Pancreas (tissue), 10 donors: ENCODE measurements at regions not wholly inside any gene's neighbourhood (a gene's known extent, or its start where the extent isn't known, plus 50 kb on each side); places are given as distances from the start of the nearest gene placed in this dataset.

Experiments used
- ATAC-seq, 4 donors: fragments of 200-7000 bp; cut with Tn5 transposase; one replicate each; pipeline versions ENCODE4 v1.8.0 to v1.9.1; 2020; ENCODE audit warnings: mild to moderate bottlenecking in 4 of 4, moderate library complexity in 4 of 4
- DNase-seq, 6 donors: peaks; one replicate each; pipeline ENCODE4 v3.0.0-alpha.2; 2020
- FAIRE-seq: peaks from 2 replicates; lab custom pipeline; 2012; peaks lifted over from hg19 to GRCh38; lab: Jason Lieb, UNC
- H3K27ac ChIP-seq, 4 donors: fragments of 200-600 bp; sonication (generic); 1 replicate in 3 of 4; 2 replicates in 1 of 4; pipeline versions ENCODE4 v1.5.0 to v1.8.0; 2020
- H3K27me3 ChIP-seq, 4 donors: fragments of 200-600 bp; one replicate each; pipeline ENCODE4 v1.8.0; 2021
- H3K36me3 ChIP-seq, 3 donors: fragments of 200-600 bp; sonication (generic) in 1 of 3; one replicate each; pipeline versions ENCODE4 v1.5.0 to v1.8.0; 2020 to 2021
- H3K4me1 ChIP-seq, 3 donors: fragments of 200-600 bp; one replicate each; pipeline ENCODE4 v1.8.0; 2021
- H3K4me3 ChIP-seq, 4 donors: fragments of 200-600 bp; sonication (generic) in 2 of 4; one replicate each; pipeline versions ENCODE4 v1.5.0 to v1.8.0; 2020 to 2021
- H3K9me3 ChIP-seq, 4 donors: fragments of 200-600 bp; one replicate each; pipeline ENCODE4 v1.8.0; 2021
- CTCF ChIP-seq, 4 donors: fragments of 200-600 bp; sonication (generic) in 3 of 4; IDR thresholded peaks; one replicate each; pipeline versions ENCODE4 v1.5.0 to v1.8.0; 2021; ENCODE audit warnings: antibody characterized with exemption in 4 of 4
- WGBS, 2 donors: extraction: QIAGEN DNeasy Blood & Tissue Kit; methylation state at CpG; one replicate each; pipeline ENCODE4 v1.1.7; 2013; 5-methylcytosine and 5-hydroxymethylcytosine counted together
- intact Hi-C, 3 donors: fragments of 100-400 bp; cut with DNase I; formaldehyde crosslinking; loops; one replicate each; pipeline versions ENCODE4 v1.11.1 to v1.14.2; 2022
- donor health status: healthy with polysubstance abuse.
- donor health status: DM: no; HTN: no; CAD: no; lungs with moderate emphysema.
- donor health status: DM: no; HTN: no; CAD: no.
- donor health status: control.
- donor health status: control.
- donor health status: Bipolar disorder and iron deficiency.
- donor health status: DM: yes; HTN: yes; CAD: no.
- donor health status: DM: no; HTN: no; CAD: no.
- donor health status: DM: no; HTN: no; CAD: no.
- donor health status: DM: yes; HTN: yes; CAD: no.

- intact Hi-C loops = no loop called here
- DNase-seq (peak in 3 of 6 donors; percentile 21 to 55 (median 48)), FAIRE-seq (no peak), ATAC-seq (no peak)
- Histone ChIP-seq H3K4me1 (no peaks in the 10 kb centered on the region), H3K27ac (no peak overlapping the region), H3K4me3 (no peak overlapping the region), H3K9me3 (no peaks in the 10 kb centered on the region), H3K27me3 (no peaks in the 10 kb centered on the region), H3K36me3 (no peaks in the 10 kb centered on the region)
- WGBS, 2 donors = 65 to 68% methylated on average over 30 to 31 of the region's 31 CpGs
- no peak for TF ChIP-seq CTCF (IDR thresholded peaks at IDR 0.05)
Measured at GRCh38 chr9:135253305-135254004, 166.0 kb downstream of the OLFM1 start.

- FAIRE-seq (no peak), DNase-seq (peak in 3 of 6 donors; percentile 12 to 50 (median 50)), ATAC-seq (no peak)
- no peaks in the 10 kb centered on the region for H3K27me3 ChIP-seq
- WGBS, 2 donors = 87 to 91% methylated on average over 25 of the region's 25 CpGs
- H3K4me1 ChIP-seq = no peaks in the 10 kb centered on the region
- H3K9me3 ChIP-seq = no peaks in the 10 kb centered on the region
- no peak overlapping the region for H3K27ac ChIP-seq
- no peak for TF ChIP-seq CTCF (IDR thresholded peaks at IDR 0.05)
- no peak overlapping the region for H3K4me3 ChIP-seq
- intact Hi-C loops = no loop called here
- no peaks in the 10 kb centered on the region for H3K36me3 ChIP-seq
Measured at GRCh38 chr9:135254176-135255032, 166.9 kb downstream of the OLFM1 start.

- no peaks in the 10 kb centered on the region for H3K36me3 ChIP-seq
- FAIRE-seq = no peak
- no peak for TF ChIP-seq CTCF (IDR thresholded peaks at IDR 0.05)
- H3K9me3 ChIP-seq = no peaks in the 10 kb centered on the region
- DNase-seq = peak in 3 of 6 donors; percentile 18 to 54 (median 47)
- H3K27ac ChIP-seq = no peak overlapping the region
- H3K27me3 ChIP-seq = no peaks in the 10 kb centered on the region
- intact Hi-C loops = no loop called here
- no peaks in the 10 kb centered on the region for H3K4me1 ChIP-seq
- ATAC-seq = peak in 1 of 4 donors; percentile 57
- no peak overlapping the region for H3K4me3 ChIP-seq
- 77 to 81% methylated on average over 23 of the region's 23 CpGs for WGBS, 2 donors
Measured at GRCh38 chr9:135255033-135255840, 167.8 kb downstream of the OLFM1 start.

- ATAC-seq = no peak
- H3K9me3 ChIP-seq = no peaks in the 10 kb centered on the region
- TF ChIP-seq CTCF (IDR thresholded peaks at IDR 0.05) = no peak
- DNase-seq = peak in 2 of 6 donors; percentile 21 to 67
- H3K27me3 ChIP-seq = no peaks in the 10 kb centered on the region
- 80 to 84% methylated on average over 23 of the region's 23 CpGs for WGBS, 2 donors
- H3K4me3 ChIP-seq = no peak overlapping the region
- intact Hi-C loops = no loop called here
- no peak for FAIRE-seq
- no peaks in the 10 kb centered on the region for H3K4me1 ChIP-seq
- H3K27ac ChIP-seq = no peak overlapping the region
- H3K36me3 ChIP-seq = no peaks in the 10 kb centered on the region
Measured at GRCh38 chr9:135255841-135256580, 168.5 kb downstream of the OLFM1 start.
